T-helper 1 cell treated with Interleukin-12 subunit alpha and Interleukin-12 subunit beta and Interleukin-4 antibody, amounts not matched to agents 30 ng/mL and 1 ng/mL, for 36 hours (primary cell): ENCODE measurements at regions not wholly inside any gene's neighbourhood (a gene's known extent, or its start where the extent isn't known, plus 50 kb on each side); places are given as distances from the start of the nearest gene placed in this dataset.

Source experiments
- intact Hi-C: fragments of 100-400 bp; cut with micrococcal nuclease; formaldehyde crosslinking; loops from one replicate; pipeline ENCODE4 v1.15.1; 2024

DNA sequence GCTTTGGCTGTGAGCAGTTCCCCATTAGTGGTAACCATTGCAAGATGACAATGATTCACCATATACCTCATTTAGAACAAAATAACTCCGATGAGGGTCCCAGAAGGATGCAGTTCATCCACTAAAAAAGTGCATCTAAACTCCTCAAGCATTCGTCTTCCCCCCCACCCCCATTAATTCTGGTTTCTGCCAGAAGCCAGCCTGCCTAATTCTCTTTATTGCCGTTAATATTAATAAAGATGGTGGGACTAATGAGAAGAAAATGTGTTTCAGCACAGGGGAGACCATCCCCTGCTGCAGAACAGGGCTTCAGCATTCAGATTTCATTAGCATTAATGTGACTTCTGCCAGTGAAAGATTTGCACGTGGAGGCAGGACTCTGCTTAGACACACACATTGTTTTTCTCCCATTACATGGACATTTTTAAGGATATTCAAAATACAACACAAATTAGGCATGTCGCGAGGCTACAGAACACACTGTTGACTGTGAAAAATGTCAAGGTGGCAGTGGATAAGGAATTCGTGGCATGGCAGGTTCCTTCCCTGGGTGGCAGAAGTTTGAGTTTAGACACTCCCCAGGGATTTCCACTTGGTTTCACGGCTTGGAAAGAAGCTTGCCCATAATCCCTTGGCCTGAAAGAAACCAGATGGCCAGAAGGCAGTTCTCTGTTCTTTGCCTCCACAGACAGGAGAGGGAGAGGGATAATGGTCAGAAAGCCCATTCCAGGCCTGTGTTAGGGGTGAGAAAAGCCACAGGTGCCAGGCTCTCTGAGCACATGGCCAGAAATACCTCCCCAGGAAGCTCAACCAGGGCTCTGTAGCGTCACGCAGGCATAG is 236.5 kb downstream of the FOXO1 start:
- intact Hi-C loops, result no loop called here

GRCh38 chr13:40432018-40432978 is 234.1 kb downstream of the FOXO1 start:
- intact Hi-C loops, result no loop called here

DNA sequence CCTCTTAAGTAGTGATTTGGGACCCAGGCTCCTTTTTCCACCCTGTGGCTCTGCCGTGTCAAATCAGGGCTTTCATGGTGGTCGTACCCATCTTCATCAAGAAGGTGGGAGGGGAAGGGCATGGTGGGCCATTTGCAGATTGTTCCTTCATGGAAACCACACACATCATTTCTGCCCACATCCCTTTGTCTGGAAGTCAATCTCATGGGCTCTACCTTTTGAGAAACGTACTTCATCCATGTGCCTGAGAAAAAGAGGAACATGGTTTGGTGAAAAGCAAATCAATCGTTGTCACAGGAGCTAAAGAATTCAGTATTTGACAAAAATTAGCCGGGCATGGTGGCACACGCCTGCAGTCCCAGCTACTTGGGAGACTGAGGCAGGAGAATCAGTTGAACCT is 233.4 kb downstream of the FOXO1 start:
- intact Hi-C loops, result no loop called here

GRCh38 chr13:40433577-40433976 is 232.9 kb downstream of the FOXO1 start:
- intact Hi-C loops, result no loop called here

- intact Hi-C loops, result loop anchor here (5.0 kb wide), 3 partner anchors 228 to 477 kb away; no protein-coding TSS in a partner anchor
Measured at GRCh38 chr13:40434516-40435397, 231.7 kb downstream of the FOXO1 start.

DNA sequence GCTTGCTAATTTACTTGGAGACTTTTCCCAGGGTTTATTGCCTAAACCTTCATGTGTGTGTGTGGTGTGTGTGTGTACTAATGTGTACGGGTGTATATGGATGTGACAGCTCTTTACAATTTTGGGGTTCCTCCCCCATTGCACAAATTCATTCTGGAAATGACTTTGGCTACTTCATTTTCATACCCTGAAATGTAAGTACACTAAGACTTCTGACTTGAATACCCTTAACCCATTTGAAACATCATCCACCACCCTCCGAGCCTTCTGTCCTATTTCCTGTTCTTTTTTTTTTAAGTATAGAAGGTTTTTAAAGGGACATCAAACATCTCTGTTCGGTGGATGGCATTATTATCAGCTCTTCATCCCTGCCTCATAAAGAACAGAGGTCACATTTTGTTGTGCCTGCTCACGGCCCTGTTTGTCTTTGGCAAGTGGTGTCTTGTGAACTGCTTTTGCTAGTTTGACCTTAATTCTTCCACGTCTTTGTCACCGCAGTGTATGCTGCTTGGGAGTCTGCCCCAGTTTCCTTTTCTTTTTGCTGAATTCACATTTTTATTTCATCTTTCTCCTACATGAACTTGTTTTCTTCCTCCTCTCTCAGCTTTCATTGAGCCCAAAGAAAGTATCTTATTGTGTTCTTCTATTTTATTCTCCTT is 228.3 kb downstream of the FOXO1 start:
- intact Hi-C loops, result loop anchor here (1.0 to 5.0 kb wide), 5 partner anchors 47 to 481 kb away; no protein-coding TSS in a partner anchor

DNA sequence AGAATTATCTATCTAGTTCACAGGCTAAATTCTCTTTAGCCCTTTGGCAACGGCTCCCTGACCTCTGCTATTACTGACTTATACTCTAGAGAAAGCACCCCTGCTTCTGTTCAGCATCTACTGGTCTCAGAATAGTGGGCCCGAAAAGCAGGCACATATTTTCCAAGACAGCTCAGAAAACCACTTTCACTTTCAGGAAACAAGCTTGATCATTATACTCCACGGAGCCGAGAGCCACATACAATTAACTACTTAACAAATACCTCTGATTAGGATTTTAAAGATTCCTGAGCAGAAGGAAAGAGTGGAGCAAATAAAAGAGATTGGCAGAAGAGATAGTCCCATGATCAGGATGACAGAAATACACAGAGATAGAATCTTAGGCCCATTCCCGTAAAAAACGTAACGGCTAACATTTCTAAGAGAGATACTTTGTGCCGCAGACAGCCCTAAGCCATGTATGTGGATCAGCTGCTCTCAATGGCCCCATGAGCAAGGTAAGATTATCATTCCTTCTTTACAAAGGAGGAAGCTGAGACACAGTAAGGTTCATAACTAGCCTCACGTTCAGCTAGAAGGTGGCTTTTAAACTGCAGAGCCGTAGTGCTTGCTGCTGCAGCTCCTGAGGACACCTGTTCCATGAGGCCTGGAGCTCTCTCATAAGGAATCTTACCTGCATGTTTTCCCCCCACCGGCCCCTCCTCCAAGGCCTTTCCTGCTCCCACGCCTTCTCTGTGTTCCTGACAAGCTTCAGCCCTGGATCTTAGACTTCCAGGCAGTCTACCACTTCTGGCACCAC is 227.2 kb downstream of the FOXO1 start:
- intact Hi-C loops, result loop anchor here (1.0 to 5.0 kb wide), 5 partner anchors 46 to 482 kb away; no protein-coding TSS in a partner anchor

GRCh38 chr13:40439928-40440327 is 226.5 kb downstream of the FOXO1 start:
- intact Hi-C loops, result loop anchor here (2.0 to 5.0 kb wide), 4 partner anchors 51 to 483 kb away; no protein-coding TSS in a partner anchor

DNA sequence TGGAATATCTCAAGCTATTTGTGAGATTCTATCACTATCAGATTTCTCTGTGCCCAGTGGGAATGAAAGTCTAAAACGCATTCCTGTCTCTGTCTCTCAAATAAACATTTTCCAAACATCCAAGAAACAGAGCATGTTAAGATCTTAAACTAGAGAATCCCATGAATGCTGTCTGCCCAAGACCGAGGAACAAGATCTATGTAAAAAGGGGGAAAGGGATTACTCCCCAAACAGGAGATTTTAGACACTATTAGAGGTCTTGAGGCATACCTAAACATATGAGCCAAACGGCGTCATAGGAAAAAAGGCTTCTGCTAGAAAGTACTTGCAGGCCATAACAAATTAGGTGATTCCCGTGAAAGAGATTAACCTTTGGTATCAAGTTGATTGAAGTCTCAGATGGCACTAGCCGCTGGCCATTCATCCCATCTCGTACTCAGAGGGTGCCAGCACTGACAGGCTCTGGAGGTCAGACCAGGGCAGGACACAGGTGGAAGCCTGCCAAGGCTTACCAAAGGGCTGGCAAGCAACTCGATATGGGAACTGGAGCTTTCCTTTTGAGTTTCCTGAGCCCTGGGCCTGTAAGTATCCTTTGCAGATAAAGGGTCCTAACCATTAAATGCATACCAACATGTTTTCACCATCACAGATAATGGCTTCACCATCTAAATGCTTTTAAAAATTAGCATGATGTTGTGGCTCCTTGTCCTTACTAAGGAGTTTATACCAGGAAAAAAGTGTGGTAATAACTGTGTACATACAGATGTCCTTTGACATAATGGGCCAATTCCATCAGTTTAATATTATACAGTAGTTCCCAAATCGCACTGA is 225.2 kb downstream of the FOXO1 start:
- intact Hi-C loops, result no loop called here

GRCh38 chr13:40442231-40442630 is 224.2 kb downstream of the FOXO1 start:
- intact Hi-C loops, result no loop called here

DNA sequence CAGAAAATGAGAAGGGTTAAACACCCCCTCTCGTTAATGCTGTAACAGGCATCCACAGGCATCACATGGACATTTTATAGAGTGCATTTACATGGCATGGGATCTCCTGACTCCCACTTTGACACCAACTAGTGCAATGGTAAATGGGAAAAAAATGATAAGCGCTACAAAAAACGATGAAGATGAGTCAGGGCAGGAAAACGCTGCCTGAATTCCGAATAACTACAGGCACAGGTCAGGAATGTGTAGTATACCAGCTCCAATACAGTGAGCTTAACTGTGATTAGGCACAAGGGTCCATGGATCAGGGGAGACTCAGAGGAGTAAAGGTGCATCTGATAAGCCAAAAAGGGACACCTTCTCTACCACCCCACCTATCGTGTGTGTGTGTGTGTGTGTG is 223.6 kb downstream of the FOXO1 start:
- intact Hi-C loops, result no loop called here

- intact Hi-C loops, result no loop called here
Measured at GRCh38 chr13:40444241-40444640, 222.2 kb downstream of the FOXO1 start.

- intact Hi-C loops, result no loop called here
Measured at GRCh38 chr13:40445557-40445990, 220.9 kb downstream of the FOXO1 start.

- intact Hi-C loops, result no loop called here
Measured at GRCh38 chr13:40446365-40446764, 220.1 kb downstream of the FOXO1 start.

DNA sequence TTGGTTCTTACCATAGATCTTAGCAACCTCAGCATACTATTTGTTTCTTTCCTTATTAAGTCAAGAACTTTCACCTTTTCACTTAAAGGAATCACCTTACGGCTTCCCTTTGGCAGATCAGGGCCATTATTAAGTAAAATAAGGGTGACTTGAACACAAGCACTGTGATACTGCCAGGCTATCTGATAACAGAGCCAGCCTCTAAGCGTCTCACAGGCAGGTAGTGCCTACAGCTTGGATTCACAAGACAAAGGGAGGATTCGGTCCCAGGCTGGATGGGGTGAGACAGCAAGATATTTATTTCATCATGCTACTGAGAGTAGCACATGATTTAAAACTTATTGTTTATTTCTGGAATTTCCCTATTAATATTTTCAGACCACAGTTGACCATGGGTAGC is 218.6 kb downstream of the FOXO1 start:
- intact Hi-C loops, result no loop called here

DNA sequence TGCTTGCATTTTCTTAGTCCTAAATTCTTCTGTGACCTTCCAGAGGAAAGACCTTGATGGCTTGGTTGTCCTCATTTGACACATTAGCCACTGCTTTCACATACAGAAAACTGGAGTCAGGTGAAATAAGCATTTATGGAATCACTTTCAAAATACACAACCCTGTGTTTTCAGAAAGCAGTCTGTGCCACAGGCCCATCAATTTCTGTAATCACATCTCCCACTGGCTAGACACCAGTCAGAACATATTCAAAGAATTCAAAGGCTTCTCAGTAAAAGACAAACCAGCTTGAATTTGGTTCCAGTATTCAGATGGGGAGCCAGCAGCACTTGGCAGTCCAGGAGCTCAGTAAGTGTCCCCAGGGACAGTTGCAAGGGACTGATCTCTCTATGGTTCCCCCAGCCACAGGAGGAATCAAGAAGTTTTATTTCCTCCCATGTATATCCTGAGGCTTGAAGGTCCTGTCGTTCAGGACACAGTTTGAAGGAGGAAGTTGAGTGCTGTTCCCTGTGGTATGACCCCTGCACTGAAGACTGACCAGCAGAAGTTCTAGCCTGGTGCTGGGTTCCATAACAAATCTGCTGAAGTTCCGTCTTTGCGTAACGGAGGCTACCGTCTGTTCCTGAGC is 214.3 kb downstream of the FOXO1 start:
- intact Hi-C loops, result no loop called here

DNA sequence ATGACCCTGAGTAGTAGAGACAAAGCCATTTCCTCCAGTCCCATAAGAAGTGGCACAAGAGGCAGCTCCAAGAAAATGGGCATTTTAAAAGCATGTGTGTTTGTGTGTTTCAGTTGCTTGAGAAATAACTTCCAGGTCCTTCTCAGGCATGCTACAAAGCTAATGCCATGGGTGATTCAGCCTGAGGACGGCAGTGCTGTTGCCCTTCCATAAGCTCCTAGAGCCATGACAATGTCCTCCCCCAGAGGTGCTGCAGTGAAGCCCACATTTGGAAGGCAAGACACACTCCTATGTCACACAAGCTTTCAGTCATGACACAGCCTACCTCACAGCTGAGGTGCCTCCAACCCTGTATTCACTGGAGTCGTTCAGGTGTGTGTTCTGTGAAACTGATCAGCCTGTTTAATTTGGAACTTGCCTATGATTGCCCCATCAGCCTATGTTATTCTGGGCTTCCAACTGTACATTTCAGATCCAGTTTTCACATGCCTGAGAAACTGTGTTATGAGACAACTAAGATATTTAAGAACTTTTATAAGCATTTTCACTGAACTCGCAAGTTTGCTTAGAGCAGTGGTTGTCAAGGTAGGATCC is 213.6 kb downstream of the FOXO1 start:
- intact Hi-C loops, result no loop called here
